Naive thymus-derived CD4-positive, alpha-beta T cell (primary cell): ENCODE measurements at regions not wholly inside any gene's neighbourhood (a gene's known extent, or its start where the extent isn't known, plus 50 kb on each side); places are given as distances from the start of the nearest gene placed in this dataset.

Source experiments
- ATAC-seq: fragments of 150-1000 bp; cut with Tn5 transposase; 2 replicates; pipeline ENCODE4 v1.10.0; 2021; ENCODE audit warnings: mild to moderate bottlenecking, moderate library complexity
- CTCF ChIA-PET: fragments of 350-600 bp; sonication (Branson Sonifier 250); formaldehyde crosslinking; loops from one replicate; lab custom pipeline; 2021; ENCODE audit warnings: antibody characterized with exemption; lab: Charles Lee
- POLR2A ChIA-PET: fragments of 350-600 bp; sonication (Branson Sonifier 250); formaldehyde crosslinking; loops from one replicate; lab custom pipeline; 2021; ENCODE audit warnings: antibody characterized with exemption, inconsistent platforms; lab: Charles Lee
- DNase-seq, 9 donors: peaks; one replicate each; pipeline versions ENCODE4 v3.0.0 to v3.0.0-alpha.2; 2020 to 2022; ENCODE audit warnings: mixed read lengths in 1 of 9
- H3K27ac ChIP-seq: one replicate; pipeline ENCODE4 v1.7.0; 2013; ENCODE audit warnings: mild to moderate bottlenecking, low read depth, low read length, moderate library complexity
- H3K27me3 ChIP-seq, 2 donors: one replicate each; pipeline ENCODE4 v1.7.0; 2013; ENCODE audit warnings: low read length in 2 of 2, mild to moderate bottlenecking in 2 of 2, moderate library complexity in 2 of 2; ENCODE audit not compliant: control insufficient read depth in 2 of 2, insufficient read depth in 2 of 2
- H3K36me3 ChIP-seq, 3 experiments: 1 replicate in 2 of 3; 2 replicates in 1 of 3; pipeline ENCODE4 v1.7.0; 2013; ENCODE audit warnings: low read length in 3 of 3, mild to moderate bottlenecking in 3 of 3, moderate library complexity in 1 of 3; ENCODE audit not compliant: insufficient read depth in 3 of 3, control insufficient read depth in 2 of 3
- H3K4me1 ChIP-seq, 2 donors: one replicate each; pipeline ENCODE4 v1.7.0; 2013; ENCODE audit warnings: low read length in 2 of 2, mild to moderate bottlenecking in 2 of 2, moderate library complexity in 1 of 2; ENCODE audit not compliant: control insufficient read depth in 2 of 2, insufficient read depth in 2 of 2
- H3K4me3 ChIP-seq: 2 replicates; pipeline ENCODE4 v1.7.0; 2013; ENCODE audit warnings: mild to moderate bottlenecking, low read length
- H3K9me3 ChIP-seq, 3 experiments: 1 replicate in 2 of 3; 2 replicates in 1 of 3; pipeline ENCODE4 v1.7.0; 2013; ENCODE audit warnings: low read length in 3 of 3; ENCODE audit not compliant: control insufficient read depth in 2 of 3
- H3K27ac Mint-ChIP-seq, 9 donors: one replicate each; pipeline ENCODE4 v1.8.0; 2020 to 2022; ENCODE audit warnings: mixed read lengths in 9 of 9, mild to moderate bottlenecking in 8 of 9, moderate library complexity in 5 of 9, inconsistent platforms in 2 of 9
- H3K27me3 Mint-ChIP-seq, 5 donors: one replicate each; pipeline ENCODE4 v1.8.0; 2021 to 2022; ENCODE audit warnings: mixed read lengths in 5 of 5, mild to moderate bottlenecking in 1 of 5
- H3K36me3 Mint-ChIP-seq, 5 donors: one replicate each; pipeline ENCODE4 v1.8.0; 2020 to 2022; ENCODE audit warnings: mixed read lengths in 5 of 5, mild to moderate bottlenecking in 3 of 5, inconsistent platforms in 1 of 5
- H3K4me1 Mint-ChIP-seq, 7 donors: one replicate each; pipeline ENCODE4 v1.8.0; 2020 to 2022; ENCODE audit warnings: mixed read lengths in 7 of 7, mild to moderate bottlenecking in 3 of 7, inconsistent platforms in 1 of 7
- H3K4me3 Mint-ChIP-seq, 10 donors: one replicate each; pipeline ENCODE4 v1.8.0; 2020 to 2022; ENCODE audit warnings: mild to moderate bottlenecking in 10 of 10, mixed read lengths in 10 of 10, moderate library complexity in 6 of 10, inconsistent platforms in 2 of 10
- H3K9me3 Mint-ChIP-seq, 11 donors: one replicate each; pipeline ENCODE4 v1.8.0; 2020 to 2022; ENCODE audit warnings: mixed read lengths in 11 of 11, mild to moderate bottlenecking in 4 of 11, inconsistent platforms in 1 of 11, moderate library complexity in 1 of 11
- intact Hi-C, 2 donors: fragments of 100-400 bp; cut with micrococcal nuclease; formaldehyde crosslinking; loops; one replicate each; pipeline ENCODE4 v1.15.1; 2023

DNA sequence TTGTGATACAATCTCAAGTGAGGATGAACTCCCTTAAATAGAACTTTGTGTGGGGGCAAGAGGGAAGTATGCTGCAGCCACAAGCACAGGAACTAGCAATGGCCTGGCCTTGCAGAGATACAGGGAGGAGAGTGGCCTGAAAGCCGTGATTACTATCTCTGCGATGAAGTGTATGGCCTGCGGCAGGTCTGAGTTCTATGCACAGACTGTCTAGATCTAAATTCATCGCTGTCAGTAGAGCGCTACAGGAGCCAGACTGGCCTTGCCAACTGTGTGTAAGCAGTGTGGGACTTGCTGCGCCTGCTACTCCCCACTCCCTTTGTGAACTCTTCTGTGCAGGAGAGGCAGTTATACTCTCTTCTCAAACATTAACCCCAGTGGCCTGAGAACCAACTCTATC lies 997.0 kb downstream of the GRIK2 start:
- Histone ChIP-seq H3K27ac (no peak overlapping the region), H3K27me3 (no peaks in the 10 kb centered on the region), H3K9me3 (no peaks in the 10 kb centered on the region), H3K36me3 (no peaks in the 10 kb centered on the region), H3K4me1 (no peaks in the 10 kb centered on the region), H3K4me3 (no peak overlapping the region)
- POLR2A ChIA-PET: no interaction called here
- H3K4me1 Mint-ChIP-seq: no peaks in the 10 kb centered on the region
- no peak overlapping the region for H3K4me3 Mint-ChIP-seq
- intact Hi-C loops: no loop called here
- H3K9me3 Mint-ChIP-seq: peaks cover 0 to 17% (median 9%) of the 10 kb centered on the region in 11 donors
- no peak overlapping the region for H3K27ac Mint-ChIP-seq
- no peak for ATAC-seq
- CTCF ChIA-PET: no interaction called here
- DNase-seq: no peak
- H3K36me3 Mint-ChIP-seq: no peaks in the 10 kb centered on the region
- H3K27me3 Mint-ChIP-seq: no peaks in the 10 kb centered on the region

GRCh38 chr6:102389994-102390393 lies 996.5 kb downstream of the GRIK2 start:
- ChIA-PET CTCF (no interaction called here), POLR2A (no interaction called here)
- Mint-ChIP-seq H3K9me3 (peaks cover 0 to 17% (median 9%) of the 10 kb centered on the region in 11 donors), H3K27ac (no peak overlapping the region), H3K36me3 (no peaks in the 10 kb centered on the region), H3K4me3 (no peak overlapping the region), H3K4me1 (no peaks in the 10 kb centered on the region), H3K27me3 (no peaks in the 10 kb centered on the region)
- Histone ChIP-seq H3K36me3 (no peaks in the 10 kb centered on the region), H3K4me1 (no peaks in the 10 kb centered on the region), H3K27me3 (no peaks in the 10 kb centered on the region), H3K27ac (no peak overlapping the region), H3K9me3 (no peaks in the 10 kb centered on the region), H3K4me3 (no peak overlapping the region)
- DNase-seq (no peak), ATAC-seq (no peak)
- intact Hi-C loops: no loop called here

- intact Hi-C loops: no loop called here
- H3K36me3 Mint-ChIP-seq: no peaks in the 10 kb centered on the region
- no peaks in the 10 kb centered on the region for H3K4me1 Mint-ChIP-seq
- ChIA-PET POLR2A (no interaction called here), CTCF (no interaction called here)
- H3K9me3 ChIP-seq: no peaks in the 10 kb centered on the region
- H3K27ac ChIP-seq: no peak overlapping the region
- ATAC-seq (no peak), DNase-seq (no peak)
- no peaks in the 10 kb centered on the region for H3K27me3 Mint-ChIP-seq
- no peaks in the 10 kb centered on the region for H3K36me3 ChIP-seq
- H3K27ac Mint-ChIP-seq: no peak overlapping the region
- H3K4me1 ChIP-seq: no peaks in the 10 kb centered on the region
- H3K4me3 ChIP-seq: no peak overlapping the region
- no peaks in the 10 kb centered on the region for H3K27me3 ChIP-seq
- no peak overlapping the region for H3K4me3 Mint-ChIP-seq
- H3K9me3 Mint-ChIP-seq: peaks cover 0 to 4% (median 0%) of the 10 kb centered on the region in 11 donors
These were observed 994.0 kb downstream of the GRIK2 start for GRCh38 chr6:102387326-102388033.

DNA sequence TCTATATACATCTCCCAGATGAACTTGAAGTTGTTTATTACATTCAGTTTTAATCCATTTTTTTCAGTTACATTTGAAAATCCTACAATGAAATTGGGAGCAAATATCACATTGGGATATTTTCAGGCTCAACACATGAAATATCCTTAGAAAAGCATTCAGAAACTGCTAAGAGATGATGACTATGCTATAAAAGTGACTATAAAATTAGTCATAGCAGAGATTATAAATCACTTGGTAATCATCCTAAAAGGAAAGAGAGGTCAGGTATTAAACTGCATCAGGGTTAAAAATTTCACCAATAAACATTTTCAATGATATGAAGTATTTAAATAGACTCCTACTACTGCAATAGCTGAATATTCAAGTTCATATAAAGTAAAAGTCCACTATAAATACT lies 987.7 kb downstream of the GRIK2 start:
- no peaks in the 10 kb centered on the region for H3K4me1 ChIP-seq
- CTCF ChIA-PET: no interaction called here
- H3K27me3 Mint-ChIP-seq: no peaks in the 10 kb centered on the region

DNA sequence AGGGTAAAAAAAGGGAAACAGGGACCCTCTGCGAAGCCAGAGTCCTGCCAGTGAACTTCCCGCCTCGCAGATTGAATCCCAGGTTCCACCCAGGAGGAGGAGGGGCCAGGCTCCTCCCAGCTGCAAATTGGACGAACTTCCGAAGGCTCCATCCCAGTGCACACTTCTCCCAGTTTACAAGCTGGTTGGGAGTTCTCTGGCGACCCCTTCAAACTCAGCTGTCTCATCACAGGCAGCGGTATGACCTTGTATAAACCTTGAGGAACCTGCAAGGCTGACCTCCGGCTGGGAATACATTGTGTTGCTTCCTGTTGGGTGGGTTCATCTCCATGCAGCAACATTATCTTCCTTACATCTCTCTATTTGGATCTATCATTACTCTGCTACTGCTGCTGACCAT lies 962.7 kb downstream of the GRIK2 start:
- ATAC-seq: no peak
- no peaks in the 10 kb centered on the region for H3K9me3 ChIP-seq
- Mint-ChIP-seq H3K36me3 (no peaks in the 10 kb centered on the region), H3K9me3 (peaks cover 0 to 8% (median 0%) of the 10 kb centered on the region in 11 donors), H3K27ac (no peak overlapping the region), H3K27me3 (no peaks in the 10 kb centered on the region), H3K4me3 (no peak overlapping the region), H3K4me1 (no peaks in the 10 kb centered on the region)
- no peaks in the 10 kb centered on the region for H3K36me3 ChIP-seq
- DNase-seq: no peak
- intact Hi-C loops: no loop called here
- ChIA-PET POLR2A (no interaction called here), CTCF (interaction anchor here (0.8 kb wide), 1 partner anchor 706 kb away, joined by 3 read pairs; no protein-coding TSS in a partner anchor)
- no peak overlapping the region for H3K4me3 ChIP-seq
- H3K4me1 ChIP-seq: no peaks in the 10 kb centered on the region
- H3K27me3 ChIP-seq: no peaks in the 10 kb centered on the region
- H3K27ac ChIP-seq: no peak overlapping the region

More for the DNA sequence above, 987.7 kb downstream of the GRIK2 start:
- no peak for ATAC-seq
- Histone ChIP-seq H3K4me3 (no peak overlapping the region), H3K36me3 (no peaks in the 10 kb centered on the region), H3K9me3 (no peaks in the 10 kb centered on the region), H3K27ac (no peak overlapping the region), H3K27me3 (no peaks in the 10 kb centered on the region)
- peaks cover 0 to 4% (median 0%) of the 10 kb centered on the region in 11 donors for H3K9me3 Mint-ChIP-seq
- H3K4me1 Mint-ChIP-seq: no peaks in the 10 kb centered on the region
- DNase-seq: no peak
- H3K27ac Mint-ChIP-seq: no peak overlapping the region
- POLR2A ChIA-PET: no interaction called here
- H3K4me3 Mint-ChIP-seq: no peak overlapping the region
- intact Hi-C loops: no loop called here
- no peaks in the 10 kb centered on the region for H3K36me3 Mint-ChIP-seq

GRCh38 chr6:102355578-102355977 lies 962.1 kb downstream of the GRIK2 start:
- ChIA-PET CTCF (no interaction called here), POLR2A (no interaction called here)
- Histone ChIP-seq H3K4me1 (no peaks in the 10 kb centered on the region), H3K9me3 (no peaks in the 10 kb centered on the region), H3K27ac (no peak overlapping the region), H3K27me3 (no peaks in the 10 kb centered on the region), H3K36me3 (no peaks in the 10 kb centered on the region), H3K4me3 (no peak overlapping the region)
- Mint-ChIP-seq H3K27ac (no peak overlapping the region), H3K9me3 (peaks cover 0 to 8% (median 0%) of the 10 kb centered on the region in 11 donors), H3K4me1 (no peaks in the 10 kb centered on the region), H3K4me3 (no peak overlapping the region), H3K36me3 (no peaks in the 10 kb centered on the region), H3K27me3 (no peaks in the 10 kb centered on the region)
- DNase-seq (no peak), ATAC-seq (no peak)
- intact Hi-C loops: no loop called here

DNA sequence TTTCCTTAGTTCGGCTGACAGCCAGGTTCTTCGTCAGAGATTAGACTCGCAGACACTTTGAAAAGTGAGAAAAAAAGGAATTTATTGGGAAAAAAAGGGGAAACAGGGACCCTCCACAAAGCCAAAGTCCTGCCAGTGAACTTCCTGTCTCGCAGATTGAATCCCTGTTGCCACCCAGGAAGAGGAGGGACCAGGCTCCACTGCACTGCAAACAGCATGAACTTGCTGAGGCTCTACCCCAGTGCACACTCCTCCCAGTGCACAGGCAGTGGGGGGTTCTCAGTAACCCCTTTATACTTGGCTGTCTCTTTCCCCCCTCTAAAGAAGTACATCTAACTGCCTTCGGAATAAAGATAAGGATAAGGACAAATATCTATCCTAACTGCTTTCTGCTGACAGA lies 959.0 kb downstream of the GRIK2 start:
- ATAC-seq (no peak), DNase-seq (no peak)
- Histone ChIP-seq H3K36me3 (no peaks in the 10 kb centered on the region), H3K4me3 (no peak overlapping the region), H3K27me3 (no peaks in the 10 kb centered on the region), H3K4me1 (no peaks in the 10 kb centered on the region), H3K9me3 (no peaks in the 10 kb centered on the region), H3K27ac (no peak overlapping the region)
- Mint-ChIP-seq H3K4me1 (no peaks in the 10 kb centered on the region), H3K9me3 (peaks cover 0 to 8% (median under 1%) of the 10 kb centered on the region in 11 donors), H3K36me3 (no peaks in the 10 kb centered on the region), H3K27me3 (no peaks in the 10 kb centered on the region), H3K4me3 (no peak overlapping the region), H3K27ac (no peak overlapping the region)
- POLR2A ChIA-PET: no interaction called here
- CTCF ChIA-PET: no interaction called here
- intact Hi-C loops: no loop called here
